ENCODE measurements at regions not wholly inside any gene's neighbourhood (a gene's known extent, or its start where the extent isn't known, plus 50 kb on each side); places are given as distances from the start of the nearest gene placed in this dataset.

GRCh38 chr1:81738875-81739274, 61.9 kb upstream of the ADGRL2 start:
- ChIA-PET CTCF (no interaction called here), POLR2A (no interaction called here)
- H3K9me3 ChIP-seq (ENCODE audit: control insufficient read depth, insufficient read depth, low read depth, low read length): no peaks in the 10 kb centered on the region

GRCh38 chr1:81733480-81733879, 67.3 kb upstream of the ADGRL2 start:
- ATAC-seq (no peak), DNase-seq (ENCODE audit: low read depth, low spot score) (no peak)
- H3K9me3 ChIP-seq (ENCODE audit: control insufficient read depth, insufficient read depth, low read depth, low read length): no peaks in the 10 kb centered on the region
- intact Hi-C loops (cut with micrococcal nuclease; ENCODE audit: unreplicated experiment) (no loop called here), in situ Hi-C loops (cut with HindIII; ENCODE audit: low pct_unique_long_range_greater_than_20kb, low sequenced_read_pairs) (no loop called here)
- H3K27ac ChIP-seq (ENCODE audit: low read length): no peak overlapping the region
- H3K27me3 ChIP-seq (ENCODE audit: control insufficient read depth, insufficient read depth, low read length): no peaks in the 10 kb centered on the region
- no peak for TF ChIP-seq REST (IDR thresholded peaks at IDR 0.05; ENCODE audit: insufficient read depth in 1 of 2, low read depth in 2 of 2, low read length in 1 of 2)
- TF ChIP-seq CTCF (IDR thresholded peaks at IDR 0.05): no peak
- TF ChIP-seq SIN3A (IDR thresholded peaks at IDR 0.05; ENCODE audit: borderline replicate concordance, insufficient read depth, low read depth, low read length): no peak
- POLR2A ChIA-PET: no interaction called here
- no peaks in the 10 kb centered on the region for H3K4me1 ChIP-seq (ENCODE audit: control insufficient read depth, insufficient read depth, low read length)
- H3K4me3 ChIP-seq (ENCODE audit: low read depth in 2 of 2, low read length in 2 of 2): no peak overlapping the region
- no peaks in the 10 kb centered on the region for H3K36me3 ChIP-seq (ENCODE audit: control insufficient read depth, insufficient read depth, low read length)
- CTCF ChIA-PET: no interaction called here
- BruUV-seq (replicated peaks): no TSS peak

More at GRCh38 chr1:81738875-81739274, 61.9 kb upstream of the ADGRL2 start:
- H3K27ac ChIP-seq (ENCODE audit: low read length): no peak overlapping the region
- intact Hi-C loops (cut with micrococcal nuclease; ENCODE audit: unreplicated experiment): no loop called here
- BruUV-seq (replicated peaks): no TSS peak
- TF ChIP-seq SIN3A (IDR thresholded peaks at IDR 0.05; ENCODE audit: borderline replicate concordance, insufficient read depth, low read depth, low read length): no peak
- TF ChIP-seq POLR2AphosphoS5 (IDR thresholded peaks at IDR 0.05; ENCODE audit: low read depth, low read length): no peak
- no peak for TF ChIP-seq CTCF (IDR thresholded peaks at IDR 0.05)
- no peak for TF ChIP-seq TCF7L2 (IDR thresholded peaks at IDR 0.05; ENCODE audit: low read depth, low read length)
- no peak for TF ChIP-seq REST (IDR thresholded peaks at IDR 0.05; ENCODE audit: insufficient read depth in 1 of 2, low read depth in 2 of 2, low read length in 1 of 2)
- DNase-seq (ENCODE audit: low read depth, low spot score): no peak
- in situ Hi-C loops (cut with HindIII; ENCODE audit: low pct_unique_long_range_greater_than_20kb, low sequenced_read_pairs): no loop called here
- H3K4me3 ChIP-seq (ENCODE audit: low read depth in 2 of 2, low read length in 2 of 2): no peak overlapping the region
- no peaks in the 10 kb centered on the region for H3K27me3 ChIP-seq (ENCODE audit: control insufficient read depth, insufficient read depth, low read length)
- no peaks in the 10 kb centered on the region for H3K36me3 ChIP-seq (ENCODE audit: control insufficient read depth, insufficient read depth, low read length)
- ATAC-seq: no peak
- no peaks in the 10 kb centered on the region for H3K4me1 ChIP-seq (ENCODE audit: control insufficient read depth, insufficient read depth, low read length)

Data from Panc1 (cell line).